Suprapubic skin (tissue), 4 donors: ENCODE measurements at regions not wholly inside any gene's neighbourhood (a gene's known extent, or its start where the extent isn't known, plus 50 kb on each side); places are given as distances from the start of the nearest gene placed in this dataset.

Experiments
- CTCF ChIP-seq, 2 donors: fragments of 200-600 bp in 1 of 2; fragments of 450-650 bp in 1 of 2; sonication (generic) in 1 of 2; IDR thresholded peaks; one replicate each; pipeline ENCODE4 v1.5.1; 2016 to 2019; ENCODE audit warnings: antibody characterized with exemption in 2 of 2, mild to moderate bottlenecking in 1 of 2, moderate library complexity in 1 of 2
- EP300 ChIP-seq: sonication (generic); formaldehyde crosslinking; IDR thresholded peaks from one replicate; pipeline ENCODE4 v1.6.1; 2017; ENCODE audit warnings: antibody characterized with exemption
- POLR2A ChIP-seq, 2 donors: fragments of 450-650 bp; IDR thresholded peaks; one replicate each; pipeline ENCODE4 v1.6.1; 2017; ENCODE audit warnings: antibody characterized with exemption in 2 of 2, mild to moderate bottlenecking in 2 of 2, moderate library complexity in 2 of 2
- POLR2AphosphoS5 ChIP-seq, 3 donors: sonication (generic); formaldehyde crosslinking; IDR thresholded peaks; one replicate each; pipeline ENCODE4 v1.6.1; 2017; ENCODE audit warnings: antibody characterized with exemption in 3 of 3

- TF ChIP-seq POLR2A (IDR thresholded peaks at IDR 0.05) (no peak), CTCF (IDR thresholded peaks at IDR 0.05) (no peak), POLR2AphosphoS5 (IDR thresholded peaks at IDR 0.05) (no peak), EP300 (no peak)
Observed at GRCh38 chr6:87824958-87825491, 123.0 kb upstream of the AKIRIN2 start.
